H1 (cell line): ENCODE measurements at regions not wholly inside any gene's neighbourhood (a gene's known extent, or its start where the extent isn't known, plus 50 kb on each side); places are given as distances from the start of the nearest gene placed in this dataset.

Source experiments
- TF ChIP-seq, protein P1 (sequence below): IDR thresholded peaks from 2 replicates; pipeline ENCODE4 v1.6.1; 2011; ENCODE audit warnings: low read length, improper control_type of control experiment

DNA sequence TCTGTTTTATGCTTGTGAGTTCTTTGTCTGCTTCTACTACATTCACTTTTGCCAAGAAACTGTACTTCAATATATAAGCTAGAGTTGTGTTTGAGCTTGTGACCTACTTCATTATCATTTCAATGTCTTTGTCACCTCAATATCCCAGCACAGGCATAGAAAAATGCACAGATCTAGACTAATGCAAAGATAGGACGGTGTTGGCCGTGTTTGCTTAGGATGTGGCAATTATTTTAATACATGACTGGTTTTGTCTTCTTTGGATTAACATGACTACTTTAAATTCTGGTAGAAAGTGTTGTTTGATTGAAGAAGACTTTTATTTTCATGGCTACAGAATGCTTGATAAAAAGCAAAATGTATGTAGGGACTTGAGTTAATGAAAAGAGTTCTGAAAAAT lies 1075.0 kb upstream of the GJE1 start (continued):
- TF ChIP-seq, protein P1, sequence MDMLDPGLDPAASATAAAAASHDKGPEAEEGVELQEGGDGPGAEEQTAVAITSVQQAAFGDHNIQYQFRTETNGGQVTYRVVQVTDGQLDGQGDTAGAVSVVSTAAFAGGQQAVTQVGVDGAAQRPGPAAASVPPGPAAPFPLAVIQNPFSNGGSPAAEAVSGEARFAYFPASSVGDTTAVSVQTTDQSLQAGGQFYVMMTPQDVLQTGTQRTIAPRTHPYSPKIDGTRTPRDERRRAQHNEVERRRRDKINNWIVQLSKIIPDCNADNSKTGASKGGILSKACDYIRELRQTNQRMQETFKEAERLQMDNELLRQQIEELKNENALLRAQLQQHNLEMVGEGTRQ = no peak
